ENCODE measurements at regions not wholly inside any gene's neighbourhood (a gene's known extent, or its start where the extent isn't known, plus 50 kb on each side); places are given as distances from the start of the nearest gene placed in this dataset.

- Histone ChIP-seq H3K27me3 (ENCODE audit: control insufficient read depth in 5 of 5, insufficient read depth in 4 of 5, low read length in 5 of 5) (no peaks in the 10 kb centered on the region), H3K4me1 (ENCODE audit: control insufficient read depth in 5 of 5, insufficient read depth in 5 of 5, low read length in 5 of 5) (no peaks in the 10 kb centered on the region)
Observed at GRCh38 chr15:97712530-97712929, 248.0 kb upstream of the ARRDC4 start.

GRCh38 chr15:97717806-97718205 lies 242.7 kb upstream of the ARRDC4 start:
- H3K4me3 ChIP-seq (ENCODE audit: low read depth in 1 of 5, low read length in 5 of 5) = no peak overlapping the region
- H3K36me3 ChIP-seq (ENCODE audit: control insufficient read depth in 5 of 5, insufficient read depth in 5 of 5, low read length in 5 of 5) = no peaks in the 10 kb centered on the region
- no peaks in the 10 kb centered on the region for H3K27me3 ChIP-seq (ENCODE audit: control insufficient read depth in 5 of 5, insufficient read depth in 4 of 5, low read length in 5 of 5)
- no peak overlapping the region for H3K27ac ChIP-seq (ENCODE audit: low read depth, low read length)
- H3K9me3 ChIP-seq (ENCODE audit: control insufficient read depth in 5 of 5, low read length in 5 of 5) = peaks cover 0 to 13% (median 3%) of the 10 kb centered on the region in 5 donors
- H3K9ac ChIP-seq (ENCODE audit: low read length in 5 of 5) = no peak overlapping the region
- H3K4me1 ChIP-seq (ENCODE audit: control insufficient read depth in 5 of 5, insufficient read depth in 5 of 5, low read length in 5 of 5) = no peaks in the 10 kb centered on the region

More at GRCh38 chr15:97712530-97712929, 248.0 kb upstream of the ARRDC4 start:
- Histone ChIP-seq H3K4me3 (ENCODE audit: low read depth in 1 of 5, low read length in 5 of 5) (no peak overlapping the region), H3K9ac (ENCODE audit: low read length in 5 of 5) (no peak overlapping the region), H3K27ac (ENCODE audit: low read depth, low read length) (no peak overlapping the region), H3K36me3 (ENCODE audit: control insufficient read depth in 5 of 5, insufficient read depth in 5 of 5, low read length in 5 of 5) (no peaks in the 10 kb centered on the region), H3K9me3 (ENCODE audit: control insufficient read depth in 5 of 5, low read length in 5 of 5) (peaks cover 0 to 2% (median 0%) of the 10 kb centered on the region in 5 donors)

GRCh38 chr15:97718509-97718908 lies 242.0 kb upstream of the ARRDC4 start:
- peaks cover 0 to 15% (median 3%) of the 10 kb centered on the region in 5 donors for H3K9me3 ChIP-seq (ENCODE audit: control insufficient read depth in 5 of 5, low read length in 5 of 5)
- no peak overlapping the region for H3K27ac ChIP-seq (ENCODE audit: low read depth, low read length)
- H3K4me3 ChIP-seq (ENCODE audit: low read depth in 1 of 5, low read length in 5 of 5) = no peak overlapping the region
- no peaks in the 10 kb centered on the region for H3K4me1 ChIP-seq (ENCODE audit: control insufficient read depth in 5 of 5, insufficient read depth in 5 of 5, low read length in 5 of 5)
- H3K36me3 ChIP-seq (ENCODE audit: control insufficient read depth in 5 of 5, insufficient read depth in 5 of 5, low read length in 5 of 5) = no peaks in the 10 kb centered on the region
- no peaks in the 10 kb centered on the region for H3K27me3 ChIP-seq (ENCODE audit: control insufficient read depth in 5 of 5, insufficient read depth in 4 of 5, low read length in 5 of 5)
- H3K9ac ChIP-seq (ENCODE audit: low read length in 5 of 5) = no peak overlapping the region

GRCh38 chr15:97728791-97729190 lies 231.7 kb upstream of the ARRDC4 start:
- no peak overlapping the region for H3K9ac ChIP-seq (ENCODE audit: low read length in 5 of 5)
- H3K36me3 ChIP-seq (ENCODE audit: control insufficient read depth in 5 of 5, insufficient read depth in 5 of 5, low read length in 5 of 5) = no peaks in the 10 kb centered on the region
- no peaks in the 10 kb centered on the region for H3K9me3 ChIP-seq (ENCODE audit: control insufficient read depth in 5 of 5, low read length in 5 of 5)
- H3K27ac ChIP-seq (ENCODE audit: low read depth, low read length) = no peak overlapping the region
- no peaks in the 10 kb centered on the region for H3K4me1 ChIP-seq (ENCODE audit: control insufficient read depth in 5 of 5, insufficient read depth in 5 of 5, low read length in 5 of 5)
- H3K27me3 ChIP-seq (ENCODE audit: control insufficient read depth in 5 of 5, insufficient read depth in 4 of 5, low read length in 5 of 5) = no peaks in the 10 kb centered on the region
- H3K4me3 ChIP-seq (ENCODE audit: low read depth in 1 of 5, low read length in 5 of 5) = no peak overlapping the region

- no peak overlapping the region for H3K9ac ChIP-seq (ENCODE audit: low read length in 5 of 5)
- H3K27me3 ChIP-seq (ENCODE audit: control insufficient read depth in 5 of 5, insufficient read depth in 4 of 5, low read length in 5 of 5) = no peaks in the 10 kb centered on the region
- no peaks in the 10 kb centered on the region for H3K36me3 ChIP-seq (ENCODE audit: control insufficient read depth in 5 of 5, insufficient read depth in 5 of 5, low read length in 5 of 5)
- no peak overlapping the region for H3K4me3 ChIP-seq (ENCODE audit: low read depth in 1 of 5, low read length in 5 of 5)
- no peaks in the 10 kb centered on the region for H3K9me3 ChIP-seq (ENCODE audit: control insufficient read depth in 5 of 5, low read length in 5 of 5)
- no peaks in the 10 kb centered on the region for H3K4me1 ChIP-seq (ENCODE audit: control insufficient read depth in 5 of 5, insufficient read depth in 5 of 5, low read length in 5 of 5)
- no peak overlapping the region for H3K27ac ChIP-seq (ENCODE audit: low read depth, low read length)
Observed at GRCh38 chr15:97729270-97729669, 231.2 kb upstream of the ARRDC4 start.

GRCh38 chr15:97730315-97730714 lies 230.2 kb upstream of the ARRDC4 start:
- Histone ChIP-seq H3K9ac (ENCODE audit: low read length in 5 of 5) (no peak overlapping the region), H3K4me1 (ENCODE audit: control insufficient read depth in 5 of 5, insufficient read depth in 5 of 5, low read length in 5 of 5) (no peaks in the 10 kb centered on the region), H3K9me3 (ENCODE audit: control insufficient read depth in 5 of 5, low read length in 5 of 5) (no peaks in the 10 kb centered on the region), H3K27me3 (ENCODE audit: control insufficient read depth in 5 of 5, insufficient read depth in 4 of 5, low read length in 5 of 5) (no peaks in the 10 kb centered on the region), H3K36me3 (ENCODE audit: control insufficient read depth in 5 of 5, insufficient read depth in 5 of 5, low read length in 5 of 5) (no peaks in the 10 kb centered on the region), H3K4me3 (ENCODE audit: low read depth in 1 of 5, low read length in 5 of 5) (no peak overlapping the region), H3K27ac (ENCODE audit: low read depth, low read length) (no peak overlapping the region)

- H3K27ac ChIP-seq (ENCODE audit: low read depth, low read length) = no peak overlapping the region
- no peak overlapping the region for H3K9ac ChIP-seq (ENCODE audit: low read length in 5 of 5)
- H3K4me3 ChIP-seq (ENCODE audit: low read depth in 1 of 5, low read length in 5 of 5) = no peak overlapping the region
- no peaks in the 10 kb centered on the region for H3K4me1 ChIP-seq (ENCODE audit: control insufficient read depth in 5 of 5, insufficient read depth in 5 of 5, low read length in 5 of 5)
- H3K9me3 ChIP-seq (ENCODE audit: control insufficient read depth in 5 of 5, low read length in 5 of 5) = no peaks in the 10 kb centered on the region
- H3K27me3 ChIP-seq (ENCODE audit: control insufficient read depth in 5 of 5, insufficient read depth in 4 of 5, low read length in 5 of 5) = no peaks in the 10 kb centered on the region
- no peaks in the 10 kb centered on the region for H3K36me3 ChIP-seq (ENCODE audit: control insufficient read depth in 5 of 5, insufficient read depth in 5 of 5, low read length in 5 of 5)
Observed at GRCh38 chr15:97731859-97732258, 228.6 kb upstream of the ARRDC4 start.

- no peaks in the 10 kb centered on the region for H3K9me3 ChIP-seq (ENCODE audit: control insufficient read depth in 5 of 5, low read length in 5 of 5)
- H3K27ac ChIP-seq (ENCODE audit: low read depth, low read length) = no peak overlapping the region
- H3K27me3 ChIP-seq (ENCODE audit: control insufficient read depth in 5 of 5, insufficient read depth in 4 of 5, low read length in 5 of 5) = no peaks in the 10 kb centered on the region
- H3K36me3 ChIP-seq (ENCODE audit: control insufficient read depth in 5 of 5, insufficient read depth in 5 of 5, low read length in 5 of 5) = no peaks in the 10 kb centered on the region
- no peaks in the 10 kb centered on the region for H3K4me1 ChIP-seq (ENCODE audit: control insufficient read depth in 5 of 5, insufficient read depth in 5 of 5, low read length in 5 of 5)
- no peak overlapping the region for H3K4me3 ChIP-seq (ENCODE audit: low read depth in 1 of 5, low read length in 5 of 5)
- H3K9ac ChIP-seq (ENCODE audit: low read length in 5 of 5) = no peak overlapping the region
Observed at GRCh38 chr15:97733373-97733772, 227.1 kb upstream of the ARRDC4 start.

- no peaks in the 10 kb centered on the region for H3K4me1 ChIP-seq (ENCODE audit: control insufficient read depth in 5 of 5, insufficient read depth in 5 of 5, low read length in 5 of 5)
- no peaks in the 10 kb centered on the region for H3K36me3 ChIP-seq (ENCODE audit: control insufficient read depth in 5 of 5, insufficient read depth in 5 of 5, low read length in 5 of 5)
- H3K9ac ChIP-seq (ENCODE audit: low read length in 5 of 5) = no peak overlapping the region
- H3K9me3 ChIP-seq (ENCODE audit: control insufficient read depth in 5 of 5, low read length in 5 of 5) = no peaks in the 10 kb centered on the region
- no peaks in the 10 kb centered on the region for H3K27me3 ChIP-seq (ENCODE audit: control insufficient read depth in 5 of 5, insufficient read depth in 4 of 5, low read length in 5 of 5)
- H3K4me3 ChIP-seq (ENCODE audit: low read depth in 1 of 5, low read length in 5 of 5) = no peak overlapping the region
- H3K27ac ChIP-seq (ENCODE audit: low read depth, low read length) = no peak overlapping the region
Observed at GRCh38 chr15:97736748-97737147, 223.8 kb upstream of the ARRDC4 start.

- no peak overlapping the region for H3K4me3 ChIP-seq (ENCODE audit: low read depth in 1 of 5, low read length in 5 of 5)
- no peaks in the 10 kb centered on the region for H3K4me1 ChIP-seq (ENCODE audit: control insufficient read depth in 5 of 5, insufficient read depth in 5 of 5, low read length in 5 of 5)
- H3K27me3 ChIP-seq (ENCODE audit: control insufficient read depth in 5 of 5, insufficient read depth in 4 of 5, low read length in 5 of 5) = peaks cover 0 to 5% (median under 1%) of the 10 kb centered on the region in 5 donors
- H3K9ac ChIP-seq (ENCODE audit: low read length in 5 of 5) = no peak overlapping the region
- H3K9me3 ChIP-seq (ENCODE audit: control insufficient read depth in 5 of 5, low read length in 5 of 5) = no peaks in the 10 kb centered on the region
- no peaks in the 10 kb centered on the region for H3K36me3 ChIP-seq (ENCODE audit: control insufficient read depth in 5 of 5, insufficient read depth in 5 of 5, low read length in 5 of 5)
- no peak overlapping the region for H3K27ac ChIP-seq (ENCODE audit: low read depth, low read length)
Observed at GRCh38 chr15:97745481-97746071, 214.9 kb upstream of the ARRDC4 start.
